HUES64 (cell line): ENCODE measurements at regions not wholly inside any gene's neighbourhood (a gene's known extent, or its start where the extent isn't known, plus 50 kb on each side); places are given as distances from the start of the nearest gene placed in this dataset.

Experiments used
- H3K27ac ChIP-seq: 2 replicates; pipeline ENCODE4 v1.7.0; 2013; ENCODE audit warnings: low read depth, low read length, inconsistent platforms
- H3K27me3 ChIP-seq: 2 replicates; pipeline ENCODE4 v1.6.1; 2013; ENCODE audit warnings: mild to moderate bottlenecking, low read length; ENCODE audit not compliant: insufficient read depth
- H3K36me3 ChIP-seq: 2 replicates; pipeline ENCODE4 v1.6.1; 2013; ENCODE audit warnings: mild to moderate bottlenecking, low read length; ENCODE audit not compliant: insufficient read depth
- H3K4me1 ChIP-seq: 2 replicates; pipeline ENCODE4 v1.6.1; 2013; ENCODE audit warnings: mild to moderate bottlenecking, low read length, moderate library complexity; ENCODE audit not compliant: insufficient read depth
- H3K4me3 ChIP-seq: 2 replicates; pipeline ENCODE4 v1.5.1; 2013; ENCODE audit warnings: mild to moderate bottlenecking, low read length, moderate library complexity
- H3K9ac ChIP-seq: 2 replicates; pipeline ENCODE4 v1.6.1; 2013; ENCODE audit warnings: mild to moderate bottlenecking, low read depth, low read length
- H3K9me3 ChIP-seq: 2 replicates; pipeline ENCODE4 v1.6.1; 2013; ENCODE audit warnings: low read depth, low read length; ENCODE audit not compliant: insufficient read depth
- WGBS: fragments of 150-250, 120-280 bp; methylation state at CpG from one replicate; pipeline ENCODE4 v1.1.7; 2013; ENCODE audit warnings: missing lambda C conversion rate; 5-methylcytosine and 5-hydroxymethylcytosine counted together

DNA sequence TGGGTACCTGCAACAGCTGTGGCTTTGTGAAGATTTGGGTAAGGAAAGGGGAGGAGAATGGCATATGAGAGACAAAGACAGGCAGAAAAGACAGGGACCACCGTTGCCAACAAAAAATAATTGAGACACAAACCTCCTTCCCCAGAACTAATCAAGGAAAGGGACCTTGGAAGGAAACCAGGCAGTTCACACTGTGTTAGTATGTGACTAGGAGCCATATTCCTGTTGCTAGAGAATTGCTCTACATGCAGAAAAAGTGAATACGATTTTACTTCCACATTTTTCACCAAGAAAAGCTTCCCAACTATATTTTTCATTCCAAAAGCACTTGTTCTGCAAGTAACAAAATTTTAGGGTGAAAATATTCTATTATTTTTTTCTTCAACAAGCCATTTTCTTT, 393.7 kb upstream of the ADAMTS9 start:
- H3K36me3 ChIP-seq = no peaks in the 10 kb centered on the region
- H3K4me1 ChIP-seq = peaks cover 11% of the 10 kb centered on the region
- no peak overlapping the region for H3K9ac ChIP-seq
- H3K4me3 ChIP-seq = no peak overlapping the region
- WGBS = 80% methylated on average over 1 of the region's 2 CpGs
- H3K9me3 ChIP-seq = 0 out of 2 replicates have a peak, but pooled peaks cover 4% of the 10 kb centered on the region
- H3K27ac ChIP-seq = no peak overlapping the region
- peaks cover 2% of the 10 kb centered on the region; the same call in 1 of the 2 replicates for H3K27me3 ChIP-seq

DNA sequence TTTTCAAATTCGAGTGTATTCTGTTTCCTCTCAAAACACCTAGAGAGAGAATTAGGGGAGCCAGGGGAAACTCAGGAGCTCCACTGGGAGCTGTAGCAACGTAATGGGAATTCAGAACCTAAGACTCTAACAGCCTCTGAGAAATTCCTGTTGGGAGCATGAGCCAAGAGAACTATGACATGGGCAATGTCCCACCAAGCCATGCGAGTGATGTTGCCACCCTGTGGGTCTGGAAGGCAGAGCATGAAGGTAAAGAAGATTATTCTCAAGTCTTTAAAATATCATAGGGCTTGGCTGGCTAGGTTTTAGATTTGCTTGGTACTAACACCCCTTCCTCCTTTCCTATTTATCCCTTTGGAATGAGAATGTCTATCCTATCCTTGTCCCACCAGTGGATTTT, 392.6 kb upstream of the ADAMTS9 start:
- 80% methylated on average over 3 of the region's 3 CpGs for WGBS
- H3K9ac ChIP-seq = no peak overlapping the region
- H3K9me3 ChIP-seq = 0 out of 2 replicates have a peak, but pooled peaks cover 4% of the 10 kb centered on the region
- no peak overlapping the region for H3K4me3 ChIP-seq
- no peaks in the 10 kb centered on the region for H3K36me3 ChIP-seq
- peaks cover 2% of the 10 kb centered on the region; the same call in 1 of the 2 replicates for H3K27me3 ChIP-seq
- H3K27ac ChIP-seq = no peak overlapping the region
- peaks cover 11% of the 10 kb centered on the region for H3K4me1 ChIP-seq

DNA sequence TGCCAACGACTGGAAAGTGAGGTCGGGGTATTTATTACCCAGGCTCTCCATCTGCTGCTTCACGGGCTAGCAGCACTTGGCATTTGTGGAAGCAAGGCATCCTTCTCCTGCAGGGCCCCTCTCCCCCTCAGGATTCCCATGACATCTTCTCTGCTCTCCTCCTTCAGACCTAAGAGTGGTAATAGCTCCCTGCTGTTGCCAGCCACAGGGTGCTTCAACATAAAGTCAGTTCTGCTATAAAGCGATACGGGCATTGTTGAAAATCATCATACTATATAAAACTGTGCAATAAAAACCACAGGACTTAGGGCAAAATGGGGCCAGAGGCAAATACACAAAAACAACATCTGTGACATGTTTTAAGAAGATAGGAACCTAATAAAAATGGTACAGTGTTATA, 391.8 kb upstream of the ADAMTS9 start:
- H3K27me3 ChIP-seq = peaks cover 2% of the 10 kb centered on the region; the same call in 1 of the 2 replicates
- 76% methylated on average over 5 of the region's 5 CpGs for WGBS

DNA sequence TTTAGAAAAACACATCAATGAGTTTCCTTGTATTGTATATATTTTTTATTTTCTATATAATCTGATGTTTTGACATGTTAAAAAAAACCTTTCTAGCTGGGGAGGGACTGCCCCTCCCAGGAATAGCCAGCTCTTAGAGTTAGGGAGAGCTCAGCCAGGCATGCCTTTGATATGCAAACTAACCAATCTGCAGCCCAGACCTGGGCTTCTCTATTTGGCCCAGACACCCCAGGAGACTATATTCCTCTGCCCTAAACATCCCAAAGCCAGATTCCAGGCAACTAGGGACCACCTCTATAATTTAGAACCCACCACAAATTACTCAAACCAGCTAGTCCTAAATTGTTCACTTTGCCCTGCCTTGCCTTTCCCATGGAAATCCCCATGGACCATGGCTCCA, 390.9 kb upstream of the ADAMTS9 start:
- Histone ChIP-seq H3K27ac (no peak overlapping the region), H3K27me3 (peaks cover 2% of the 10 kb centered on the region; the same call in 1 of the 2 replicates), H3K36me3 (no peaks in the 10 kb centered on the region), H3K4me3 (no peak overlapping the region), H3K4me1 (peaks cover 11% of the 10 kb centered on the region), H3K9me3 (0 out of 2 replicates have a peak, but pooled peaks cover 4% of the 10 kb centered on the region), H3K9ac (no peak overlapping the region)

More for the DNA sequence above, 391.8 kb upstream of the ADAMTS9 start:
- Histone ChIP-seq H3K4me3 (no peak overlapping the region), H3K27ac (no peak overlapping the region), H3K9ac (no peak overlapping the region), H3K4me1 (peaks cover 11% of the 10 kb centered on the region), H3K9me3 (0 out of 2 replicates have a peak, but pooled peaks cover 4% of the 10 kb centered on the region), H3K36me3 (no peaks in the 10 kb centered on the region)

DNA sequence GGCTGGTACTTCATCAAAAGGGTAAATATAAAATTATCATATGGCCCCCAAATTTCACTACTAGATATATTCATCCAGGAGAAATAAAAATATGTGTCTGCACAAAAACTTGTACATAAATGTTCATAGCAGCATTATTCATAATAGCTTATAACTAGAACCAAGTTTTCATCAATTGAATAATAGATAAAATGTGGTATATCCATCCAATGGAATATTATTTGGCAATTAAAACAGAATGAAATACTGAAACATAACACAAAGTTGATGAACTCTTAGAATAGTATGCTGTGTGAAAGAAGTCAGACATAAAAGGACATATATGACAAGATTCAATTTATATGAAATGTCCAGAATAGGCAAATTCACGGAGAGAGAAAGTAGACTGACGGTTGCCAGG, 389.3 kb upstream of the ADAMTS9 start:
- H3K27me3 ChIP-seq = peaks cover 2% of the 10 kb centered on the region; the same call in 1 of the 2 replicates
- peaks cover 11% of the 10 kb centered on the region for H3K4me1 ChIP-seq
- no peaks in the 10 kb centered on the region for H3K36me3 ChIP-seq
- WGBS = 67% methylated on average over 2 of the region's 2 CpGs
- H3K27ac ChIP-seq = no peak overlapping the region
- no peak overlapping the region for H3K4me3 ChIP-seq
- no peak overlapping the region for H3K9ac ChIP-seq
- H3K9me3 ChIP-seq = 0 out of 2 replicates have a peak, but pooled peaks cover 4% of the 10 kb centered on the region

DNA sequence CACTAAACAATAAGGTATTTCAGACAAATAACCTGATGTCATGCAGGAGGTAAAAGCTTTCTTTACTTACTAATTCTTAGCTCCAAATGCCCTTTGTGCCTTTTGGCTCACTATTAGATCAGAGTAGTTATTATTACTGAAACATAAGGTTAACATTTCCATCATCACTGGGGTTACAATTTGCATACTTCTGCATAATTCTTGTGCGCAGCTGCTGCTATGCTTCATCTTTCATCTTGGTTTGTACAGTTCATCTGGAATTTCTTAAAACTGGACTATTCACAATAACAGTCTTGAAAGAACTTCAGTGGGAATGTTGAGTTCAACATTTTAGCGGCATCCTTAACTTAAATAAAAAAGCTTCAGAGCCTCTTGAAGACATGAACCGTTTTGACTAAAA, 383.2 kb upstream of the ADAMTS9 start:
- no peak overlapping the region for H3K4me3 ChIP-seq
- no peaks in the 10 kb centered on the region for H3K36me3 ChIP-seq
- no peak overlapping the region for H3K9ac ChIP-seq

DNA sequence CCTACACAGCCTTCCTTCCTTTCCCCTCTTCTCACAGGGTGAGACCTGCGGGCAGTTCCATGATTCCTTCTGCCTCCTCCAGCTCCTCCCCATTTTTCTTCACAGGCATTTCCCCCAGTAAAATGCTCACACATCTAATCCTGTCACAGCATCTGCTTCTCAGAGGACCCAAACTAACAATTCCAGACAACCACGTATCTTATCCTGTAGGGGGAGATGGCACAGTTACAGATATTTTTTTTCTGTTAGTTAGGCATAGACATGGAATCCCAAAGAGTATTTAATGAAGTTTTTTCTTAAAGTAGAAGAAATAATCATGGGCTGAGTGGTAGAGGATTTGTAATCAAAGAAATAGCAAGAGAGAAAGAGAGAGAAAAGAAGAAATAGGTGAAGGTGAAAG, 373.1 kb upstream of the ADAMTS9 start:
- Histone ChIP-seq H3K36me3 (no peaks in the 10 kb centered on the region), H3K9me3 (no peaks in the 10 kb centered on the region), H3K27me3 (no peaks in the 10 kb centered on the region), H3K27ac (no peak overlapping the region), H3K9ac (no peak overlapping the region), H3K4me3 (no peak overlapping the region), H3K4me1 (no peaks in the 10 kb centered on the region)
- WGBS = 77% methylated on average over 2 of the region's 2 CpGs

More for the DNA sequence above, 383.2 kb upstream of the ADAMTS9 start:
- H3K27me3 ChIP-seq = no peaks in the 10 kb centered on the region
- H3K4me1 ChIP-seq = peaks cover 6% of the 10 kb centered on the region; the same call in 1 of the 2 replicates
- no peaks in the 10 kb centered on the region for H3K9me3 ChIP-seq
- H3K27ac ChIP-seq = no peak overlapping the region
- 98% methylated on average over 3 of the region's 3 CpGs for WGBS

DNA sequence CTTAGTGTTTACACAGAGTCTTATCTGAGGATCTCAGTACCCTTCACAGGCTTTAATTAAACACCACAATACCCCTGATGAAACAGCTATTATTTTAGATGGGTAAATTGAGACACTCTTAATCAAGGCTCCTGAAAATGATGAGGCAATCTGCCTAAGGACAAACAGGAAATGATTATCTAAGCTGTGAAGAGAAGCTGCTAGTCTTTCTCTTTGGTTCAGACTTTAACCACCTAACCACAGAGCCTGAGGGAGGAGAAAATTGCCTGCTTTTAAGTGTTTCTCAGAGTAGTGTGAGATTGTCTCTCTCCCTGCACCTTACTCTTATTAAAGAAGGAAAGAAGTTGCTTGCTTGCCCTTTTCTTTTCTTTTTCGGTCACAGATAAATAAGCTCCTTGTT, 364.3 kb upstream of the ADAMTS9 start:
- no peaks in the 10 kb centered on the region for H3K4me1 ChIP-seq
- no peaks in the 10 kb centered on the region for H3K36me3 ChIP-seq
- no peak overlapping the region for H3K27ac ChIP-seq
- peaks cover 7% of the 10 kb centered on the region; the same call in 1 of the 2 replicates for H3K9me3 ChIP-seq
- 89% methylated on average over 1 of the region's 1 CpG for WGBS
- no peak overlapping the region for H3K4me3 ChIP-seq
- no peaks in the 10 kb centered on the region for H3K27me3 ChIP-seq
- H3K9ac ChIP-seq = no peak overlapping the region

DNA sequence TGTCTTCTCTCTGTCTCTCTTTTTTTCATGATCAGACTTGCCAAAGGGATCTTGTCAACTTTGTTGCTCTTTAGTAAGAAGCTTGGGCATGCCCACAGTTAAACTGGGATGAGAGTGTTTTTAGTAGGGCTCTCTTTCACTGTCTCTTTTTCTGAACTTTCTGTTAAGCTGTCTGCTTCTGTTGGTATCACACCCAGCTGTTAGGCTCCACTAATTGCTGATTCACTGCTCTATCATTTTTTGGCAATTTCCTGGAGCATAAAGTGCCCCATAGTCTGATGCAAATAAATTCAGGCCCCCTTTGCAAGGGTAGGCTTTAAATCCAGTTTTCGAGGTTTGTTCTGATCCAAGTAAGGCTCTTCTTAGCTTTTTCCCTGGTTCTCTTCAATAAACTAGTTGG, 360.4 kb upstream of the ADAMTS9 start:
- 100% methylated on average over 1 of the region's 1 CpG for WGBS
- H3K9ac ChIP-seq = no peak overlapping the region
- no peaks in the 10 kb centered on the region for H3K4me1 ChIP-seq
- no peaks in the 10 kb centered on the region for H3K36me3 ChIP-seq
- H3K27me3 ChIP-seq = no peaks in the 10 kb centered on the region
- no peak overlapping the region for H3K4me3 ChIP-seq
- peaks cover 11% of the 10 kb centered on the region; the same call in 1 of the 2 replicates for H3K9me3 ChIP-seq
- no peak overlapping the region for H3K27ac ChIP-seq

DNA sequence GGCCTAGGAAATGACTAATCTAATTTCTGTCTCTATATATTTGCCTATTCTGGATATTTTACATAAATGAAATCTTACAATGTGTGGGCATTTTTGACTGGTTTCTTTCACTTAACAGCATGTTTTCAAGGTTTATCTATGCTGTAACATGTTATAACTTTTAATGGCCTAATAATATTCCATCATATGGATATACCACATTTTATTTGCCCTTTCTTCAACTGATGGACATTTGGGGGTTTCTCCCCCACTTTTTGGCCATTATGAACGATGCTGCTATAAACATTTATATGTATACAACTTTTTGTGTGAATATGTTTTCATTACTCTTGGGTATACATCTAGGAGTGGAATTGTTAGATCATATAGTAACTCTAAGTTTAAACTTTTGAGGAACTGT, 357.3 kb upstream of the ADAMTS9 start:
- no CpG with 5 or more reads among the region's 1 CpG for WGBS

DNA sequence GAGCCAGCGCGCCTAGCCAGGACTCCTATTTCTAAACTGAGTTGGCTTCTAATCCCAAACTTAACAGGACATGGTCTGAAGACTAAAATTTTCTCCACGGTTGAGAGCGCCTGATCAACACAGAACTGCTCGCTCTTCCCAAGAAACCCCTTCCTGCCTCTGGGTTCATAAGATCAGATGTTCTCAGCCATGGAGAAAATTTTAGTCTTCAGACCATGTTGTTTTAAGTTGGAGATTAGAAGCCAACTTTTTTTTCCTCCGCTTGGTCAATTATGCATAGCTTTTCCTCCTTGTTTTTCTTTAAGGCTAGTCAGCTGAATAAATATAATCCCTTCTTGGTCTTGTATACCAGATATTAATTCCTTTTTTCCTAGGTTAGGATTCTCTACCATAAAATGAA, 356.6 kb upstream of the ADAMTS9 start:
- Histone ChIP-seq H3K27me3 (no peaks in the 10 kb centered on the region), H3K27ac (no peak overlapping the region), H3K36me3 (no peaks in the 10 kb centered on the region), H3K4me1 (no peaks in the 10 kb centered on the region), H3K9me3 (peaks cover 4% of the 10 kb centered on the region; the same call in 1 of the 2 replicates), H3K4me3 (no peak overlapping the region), H3K9ac (no peak overlapping the region)
- 97% methylated on average over 5 of the region's 6 CpGs for WGBS

More for the DNA sequence above, 357.3 kb upstream of the ADAMTS9 start:
- Histone ChIP-seq H3K9me3 (peaks cover 4% of the 10 kb centered on the region; the same call in 1 of the 2 replicates), H3K36me3 (no peaks in the 10 kb centered on the region), H3K27ac (no peak overlapping the region), H3K9ac (no peak overlapping the region), H3K27me3 (no peaks in the 10 kb centered on the region), H3K4me3 (no peak overlapping the region), H3K4me1 (no peaks in the 10 kb centered on the region)

DNA sequence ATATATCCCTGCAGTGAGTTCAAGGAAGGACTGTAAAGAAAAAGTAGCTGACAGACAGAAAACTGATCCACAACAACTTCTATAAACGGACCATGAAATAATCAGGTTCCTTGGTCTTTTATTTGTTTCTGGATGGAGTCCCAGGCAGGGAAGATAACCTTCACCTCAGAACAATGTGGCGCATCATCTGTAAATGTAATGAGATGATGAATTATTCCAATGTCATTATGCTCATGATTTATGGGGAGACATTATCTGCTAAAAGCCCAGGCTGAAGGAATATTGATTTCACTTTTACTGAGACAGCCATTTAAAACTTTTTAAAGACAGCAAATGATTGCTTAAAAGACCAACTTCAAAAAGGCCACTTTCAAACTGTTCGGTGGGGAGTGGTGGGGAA, 354.9 kb upstream of the ADAMTS9 start:
- H3K27ac ChIP-seq = no peak overlapping the region
- H3K36me3 ChIP-seq = no peaks in the 10 kb centered on the region
- no peaks in the 10 kb centered on the region for H3K4me1 ChIP-seq
- WGBS = 95% methylated on average over 3 of the region's 3 CpGs
- H3K4me3 ChIP-seq = no peak overlapping the region
- H3K27me3 ChIP-seq = no peaks in the 10 kb centered on the region
- peaks cover 4% of the 10 kb centered on the region; the same call in 1 of the 2 replicates for H3K9me3 ChIP-seq
- no peak overlapping the region for H3K9ac ChIP-seq
